ENCODE measurements at regions not wholly inside any gene's neighbourhood (a gene's known extent, or its start where the extent isn't known, plus 50 kb on each side); places are given as distances from the start of the nearest gene placed in this dataset.

GRCh38 chr18:61735564-61736102, 157.2 kb downstream of the RNF152 start:
- Histone ChIP-seq H3K4me1 (ENCODE audit: control insufficient read depth, insufficient read depth, low read length) (no peaks in the 10 kb centered on the region), H3K27ac (ENCODE audit: low read length) (no peak overlapping the region), H3K27me3 (ENCODE audit: control insufficient read depth, insufficient read depth, low read length) (no peaks in the 10 kb centered on the region), H3K9me3 (ENCODE audit: control insufficient read depth, insufficient read depth, low read length) (no peaks in the 10 kb centered on the region), H3K36me3 (ENCODE audit: control insufficient read depth, insufficient read depth, low read length) (no peaks in the 10 kb centered on the region), H3K4me3 (ENCODE audit: low read length) (no peak overlapping the region)
- peaks cover 0 to 10% of the 10 kb centered on the region in 2 donors for H3K27me3 Mint-ChIP-seq (ENCODE audit: low read depth in 2 of 2)
- DNase-seq = no peak
- no peak for ATAC-seq
- H3K4me1 Mint-ChIP-seq = no peaks in the 10 kb centered on the region
- no peak overlapping the region for H3K4me3 Mint-ChIP-seq
- no peaks in the 10 kb centered on the region for H3K9me3 Mint-ChIP-seq
- WGBS (ENCODE audit: insufficient coverage) = 89% methylated on average over 3 of the region's 5 CpGs
- TF ChIP-seq CTCF (IDR thresholded peaks at IDR 0.05) = no peak
- H3K36me3 Mint-ChIP-seq = no peaks in the 10 kb centered on the region
- no peak overlapping the region for H3K27ac Mint-ChIP-seq
- intact Hi-C loops (cut with micrococcal nuclease) = no loop called here

- no peaks in the 10 kb centered on the region for H3K4me1 Mint-ChIP-seq
- 74% methylated on average over 3 of the region's 3 CpGs for WGBS (ENCODE audit: insufficient coverage)
These were observed 158.4 kb downstream of the RNF152 start for GRCh38 chr18:61734396-61734795.

GRCh38 chr18:61732854-61733253, 160.0 kb downstream of the RNF152 start:
- TF ChIP-seq CTCF (IDR thresholded peaks at IDR 0.05) = no peak
- no peaks in the 10 kb centered on the region for H3K9me3 ChIP-seq (ENCODE audit: control insufficient read depth, insufficient read depth, low read length)
- no peaks in the 10 kb centered on the region for H3K4me1 ChIP-seq (ENCODE audit: control insufficient read depth, insufficient read depth, low read length)
- Mint-ChIP-seq H3K4me3 (no peak overlapping the region), H3K9me3 (no peaks in the 10 kb centered on the region), H3K36me3 (no peaks in the 10 kb centered on the region), H3K27ac (no peak overlapping the region), H3K4me1 (no peaks in the 10 kb centered on the region), H3K27me3 (ENCODE audit: low read depth in 2 of 2) (peaks cover 8 to 18% of the 10 kb centered on the region in 2 donors)
- no peak overlapping the region for H3K27ac ChIP-seq (ENCODE audit: low read length)
- peaks cover 5% of the 10 kb centered on the region for H3K27me3 ChIP-seq (ENCODE audit: control insufficient read depth, insufficient read depth, low read length)
- DNase-seq = no peak
- no peaks in the 10 kb centered on the region for H3K36me3 ChIP-seq (ENCODE audit: control insufficient read depth, insufficient read depth, low read length)
- no peak for ATAC-seq
- WGBS (ENCODE audit: insufficient coverage) = 68% methylated on average over 4 of the region's 4 CpGs
- no peak overlapping the region for H3K4me3 ChIP-seq (ENCODE audit: low read length)
- intact Hi-C loops (cut with micrococcal nuclease) = no loop called here

More at GRCh38 chr18:61734396-61734795, 158.4 kb downstream of the RNF152 start:
- Histone ChIP-seq H3K4me3 (ENCODE audit: low read length) (no peak overlapping the region), H3K27me3 (ENCODE audit: control insufficient read depth, insufficient read depth, low read length) (peaks cover 5% of the 10 kb centered on the region), H3K36me3 (ENCODE audit: control insufficient read depth, insufficient read depth, low read length) (no peaks in the 10 kb centered on the region), H3K9me3 (ENCODE audit: control insufficient read depth, insufficient read depth, low read length) (no peaks in the 10 kb centered on the region), H3K4me1 (ENCODE audit: control insufficient read depth, insufficient read depth, low read length) (no peaks in the 10 kb centered on the region), H3K27ac (ENCODE audit: low read length) (no peak overlapping the region)
- Mint-ChIP-seq H3K36me3 (no peaks in the 10 kb centered on the region), H3K27ac (no peak overlapping the region), H3K27me3 (ENCODE audit: low read depth in 2 of 2) (peaks cover 4 to 18% of the 10 kb centered on the region in 2 donors), H3K9me3 (no peaks in the 10 kb centered on the region), H3K4me3 (no peak overlapping the region)
- intact Hi-C loops (cut with micrococcal nuclease) = no loop called here
- DNase-seq (no peak), ATAC-seq (no peak)
- TF ChIP-seq CTCF (IDR thresholded peaks at IDR 0.05) = no peak

- Histone ChIP-seq H3K36me3 (ENCODE audit: control insufficient read depth, insufficient read depth, low read length) (no peaks in the 10 kb centered on the region), H3K27me3 (ENCODE audit: control insufficient read depth, insufficient read depth, low read length) (peaks cover 5% of the 10 kb centered on the region), H3K4me3 (ENCODE audit: low read length) (no peak overlapping the region), H3K27ac (ENCODE audit: low read length) (no peak overlapping the region), H3K4me1 (ENCODE audit: control insufficient read depth, insufficient read depth, low read length) (no peaks in the 10 kb centered on the region), H3K9me3 (ENCODE audit: control insufficient read depth, insufficient read depth, low read length) (no peaks in the 10 kb centered on the region)
- intact Hi-C loops (cut with micrococcal nuclease) = no loop called here
- DNase-seq (no peak), ATAC-seq (no peak)
- 83% methylated on average over 9 of the region's 9 CpGs for WGBS (ENCODE audit: insufficient coverage)
- no peaks in the 10 kb centered on the region for H3K4me1 Mint-ChIP-seq
- no peak for TF ChIP-seq CTCF (IDR thresholded peaks at IDR 0.05)
- peaks cover 12 to 18% of the 10 kb centered on the region in 2 donors for H3K27me3 Mint-ChIP-seq (ENCODE audit: low read depth in 2 of 2)
- H3K36me3 Mint-ChIP-seq = no peaks in the 10 kb centered on the region
- H3K27ac Mint-ChIP-seq = no peak overlapping the region
- H3K4me3 Mint-ChIP-seq = no peak overlapping the region
- H3K9me3 Mint-ChIP-seq = no peaks in the 10 kb centered on the region
These were observed 161.0 kb downstream of the RNF152 start for GRCh38 chr18:61731693-61732376.

Measured in natural killer cell (primary cell).